ENCODE measurements at regions not wholly inside any gene's neighbourhood (a gene's known extent, or its start where the extent isn't known, plus 50 kb on each side); places are given as distances from the start of the nearest gene placed in this dataset.

DNA sequence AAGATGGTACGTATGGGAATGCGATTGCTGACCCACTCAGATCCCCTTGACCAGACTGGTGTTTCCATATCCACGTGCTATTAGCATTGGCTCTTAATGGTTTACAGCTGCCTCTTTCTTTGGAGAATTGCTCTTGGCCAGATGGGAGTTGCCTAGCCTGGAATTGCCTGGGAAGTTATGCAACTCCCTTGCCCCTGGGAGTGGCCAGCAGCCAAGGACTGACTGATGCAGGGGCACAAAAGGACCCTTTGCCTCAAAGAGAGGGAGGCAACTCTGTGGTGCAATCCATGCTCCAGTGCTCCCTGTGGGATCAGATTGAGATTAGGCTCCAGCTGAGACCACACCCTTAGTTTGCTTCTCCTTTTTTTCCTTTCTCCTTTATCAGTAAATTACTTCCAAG is 203.5 kb upstream of the JAG1 start:
- peak; percentile 82 for DNase-seq
- no peaks in the 10 kb centered on the region for H3K36me3 ChIP-seq
- peak overlapping the region; percentile 78 for H3K27ac ChIP-seq (replicated peaks)
- peaks cover 13% of the 10 kb centered on the region for H3K4me1 ChIP-seq
- TF ChIP-seq, protein P1, sequence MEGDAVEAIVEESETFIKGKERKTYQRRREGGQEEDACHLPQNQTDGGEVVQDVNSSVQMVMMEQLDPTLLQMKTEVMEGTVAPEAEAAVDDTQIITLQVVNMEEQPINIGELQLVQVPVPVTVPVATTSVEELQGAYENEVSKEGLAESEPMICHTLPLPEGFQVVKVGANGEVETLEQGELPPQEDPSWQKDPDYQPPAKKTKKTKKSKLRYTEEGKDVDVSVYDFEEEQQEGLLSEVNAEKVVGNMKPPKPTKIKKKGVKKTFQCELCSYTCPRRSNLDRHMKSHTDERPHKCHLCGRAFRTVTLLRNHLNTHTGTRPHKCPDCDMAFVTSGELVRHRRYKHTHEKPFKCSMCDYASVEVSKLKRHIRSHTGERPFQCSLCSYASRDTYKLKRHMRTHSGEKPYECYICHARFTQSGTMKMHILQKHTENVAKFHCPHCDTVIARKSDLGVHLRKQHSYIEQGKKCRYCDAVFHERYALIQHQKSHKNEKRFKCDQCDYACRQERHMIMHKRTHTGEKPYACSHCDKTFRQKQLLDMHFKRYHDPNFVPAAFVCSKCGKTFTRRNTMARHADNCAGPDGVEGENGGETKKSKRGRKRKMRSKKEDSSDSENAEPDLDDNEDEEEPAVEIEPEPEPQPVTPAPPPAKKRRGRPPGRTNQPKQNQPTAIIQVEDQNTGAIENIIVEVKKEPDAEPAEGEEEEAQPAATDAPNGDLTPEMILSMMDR (IDR thresholded peaks at IDR 0.05; ENCODE audit: borderline replicate concordance): no peak
- intact Hi-C loops (cut with micrococcal nuclease): no loop called here
- H3K9me3 ChIP-seq (replicated peaks): peaks cover 8% of the 10 kb centered on the region
- H3K27me3 ChIP-seq (ENCODE audit: low read depth): no peaks in the 10 kb centered on the region
- H3K4me3 ChIP-seq: no peak overlapping the region

DNA sequence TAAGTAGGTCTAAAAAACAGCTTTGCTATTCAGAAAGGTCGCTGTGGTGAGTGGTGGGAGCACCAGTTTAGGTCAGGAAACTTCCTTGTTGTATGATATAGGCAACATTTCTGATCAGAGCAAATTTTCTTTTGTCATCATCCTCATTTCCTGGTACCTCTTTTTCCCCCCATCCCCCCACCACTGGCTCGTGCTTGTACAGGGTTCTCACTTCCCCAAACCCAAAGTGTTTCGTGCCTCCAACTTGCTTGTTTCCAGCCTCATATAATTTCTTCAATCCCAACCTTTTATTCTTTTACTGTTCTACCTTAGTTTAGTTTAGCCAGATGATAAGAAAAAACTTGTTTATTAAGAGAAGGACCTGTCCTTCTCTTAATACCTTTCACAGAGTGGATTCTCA is 209.4 kb upstream of the JAG1 start:
- peaks cover 10% of the 10 kb centered on the region for H3K9me3 ChIP-seq (replicated peaks)
- no peaks in the 10 kb centered on the region for H3K27me3 ChIP-seq (ENCODE audit: low read depth)
- H3K4me3 ChIP-seq: no peak overlapping the region
- H3K27ac ChIP-seq (replicated peaks): no peak overlapping the region
- no peaks in the 10 kb centered on the region for H3K36me3 ChIP-seq
- intact Hi-C loops (cut with micrococcal nuclease): no loop called here
- DNase-seq: no peak
- no peaks in the 10 kb centered on the region for H3K4me1 ChIP-seq
- TF ChIP-seq, protein P1 (IDR thresholded peaks at IDR 0.05; ENCODE audit: borderline replicate concordance): no peak

DNA sequence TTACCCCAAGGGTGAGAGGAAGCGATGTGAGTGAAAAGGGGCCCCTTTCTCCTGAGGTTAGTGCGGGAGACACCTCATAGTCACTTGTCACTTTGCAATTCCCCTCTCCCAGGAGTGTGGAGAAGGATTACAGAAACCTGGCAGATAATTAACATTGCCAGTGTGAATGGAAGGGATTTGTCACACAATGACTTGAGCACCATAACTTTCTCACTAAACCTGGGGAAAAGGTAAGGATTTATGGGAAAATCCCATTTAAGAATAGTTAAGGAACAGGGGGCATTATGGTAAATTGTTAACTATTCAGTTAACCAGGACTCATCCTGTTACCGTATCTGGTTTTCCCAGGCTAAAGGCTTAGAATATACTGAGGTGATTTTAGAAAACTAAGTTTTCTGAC is 219.5 kb upstream of the JAG1 start:
- intact Hi-C loops (cut with micrococcal nuclease): no loop called here
- no peak overlapping the region for H3K4me3 ChIP-seq
- no peaks in the 10 kb centered on the region for H3K4me1 ChIP-seq
- DNase-seq: no peak
- no peak overlapping the region for H3K27ac ChIP-seq (replicated peaks)
- TF ChIP-seq, protein P1 (IDR thresholded peaks at IDR 0.05; ENCODE audit: borderline replicate concordance): no peak
- no peaks in the 10 kb centered on the region for H3K9me3 ChIP-seq (replicated peaks)
- no peaks in the 10 kb centered on the region for H3K36me3 ChIP-seq
- no peaks in the 10 kb centered on the region for H3K27me3 ChIP-seq (ENCODE audit: low read depth)

DNA sequence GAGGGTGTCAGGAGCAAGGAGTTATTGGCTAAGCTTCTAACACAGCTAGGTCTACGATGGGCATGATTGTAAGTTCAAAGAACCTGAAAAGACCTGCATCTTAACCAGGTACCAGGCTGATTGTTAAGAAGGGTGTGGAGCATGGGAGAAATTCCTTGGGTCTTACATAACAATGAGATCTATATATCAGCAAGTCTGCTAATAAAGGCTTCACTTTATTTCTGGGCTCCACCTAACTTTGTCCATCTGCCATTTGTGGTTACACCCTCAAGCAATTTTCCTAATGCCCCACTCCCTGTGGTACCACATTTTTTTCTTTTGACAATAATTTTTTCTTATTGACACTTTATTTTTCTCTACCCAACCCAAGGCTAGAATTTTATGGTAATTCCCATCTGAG is 223.5 kb upstream of the JAG1 start:
- TF ChIP-seq, protein P1 (IDR thresholded peaks at IDR 0.05; ENCODE audit: borderline replicate concordance): no peak
- H3K4me3 ChIP-seq: no peak overlapping the region
- DNase-seq: no peak
- no peaks in the 10 kb centered on the region for H3K9me3 ChIP-seq (replicated peaks)
- H3K36me3 ChIP-seq: no peaks in the 10 kb centered on the region
- H3K27ac ChIP-seq (replicated peaks): no peak overlapping the region
- peaks cover 7% of the 10 kb centered on the region for H3K4me1 ChIP-seq
- intact Hi-C loops (cut with micrococcal nuclease): no loop called here
- H3K27me3 ChIP-seq (ENCODE audit: low read depth): no peaks in the 10 kb centered on the region

DNA sequence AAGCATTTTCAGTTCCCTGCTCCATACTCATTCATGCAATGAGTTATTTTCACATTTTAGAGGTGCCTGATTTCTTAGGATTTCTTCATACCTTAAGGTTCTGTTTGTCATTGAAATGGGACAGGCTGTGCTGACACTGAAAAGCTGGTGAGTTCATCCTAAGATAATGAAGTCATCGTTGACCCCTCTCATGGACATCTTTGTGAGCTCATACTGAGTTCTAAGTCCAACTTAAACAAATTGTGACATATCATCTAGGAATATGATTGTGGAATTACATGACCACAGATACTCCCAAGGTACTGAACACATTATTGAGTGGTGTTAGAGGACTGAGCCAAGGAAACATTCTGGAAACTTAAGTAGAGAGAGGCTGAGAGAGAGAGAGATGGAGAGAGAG is 224.8 kb upstream of the JAG1 start:
- Histone ChIP-seq H3K27ac (replicated peaks) (no peak overlapping the region), H3K27me3 (ENCODE audit: low read depth) (no peaks in the 10 kb centered on the region), H3K36me3 (no peaks in the 10 kb centered on the region), H3K9me3 (replicated peaks) (no peaks in the 10 kb centered on the region), H3K4me3 (no peak overlapping the region), H3K4me1 (peaks cover 15% of the 10 kb centered on the region)
- DNase-seq: no peak
- TF ChIP-seq, protein P1 (IDR thresholded peaks at IDR 0.05; ENCODE audit: borderline replicate concordance): no peak
- intact Hi-C loops (cut with micrococcal nuclease): no loop called here

DNA sequence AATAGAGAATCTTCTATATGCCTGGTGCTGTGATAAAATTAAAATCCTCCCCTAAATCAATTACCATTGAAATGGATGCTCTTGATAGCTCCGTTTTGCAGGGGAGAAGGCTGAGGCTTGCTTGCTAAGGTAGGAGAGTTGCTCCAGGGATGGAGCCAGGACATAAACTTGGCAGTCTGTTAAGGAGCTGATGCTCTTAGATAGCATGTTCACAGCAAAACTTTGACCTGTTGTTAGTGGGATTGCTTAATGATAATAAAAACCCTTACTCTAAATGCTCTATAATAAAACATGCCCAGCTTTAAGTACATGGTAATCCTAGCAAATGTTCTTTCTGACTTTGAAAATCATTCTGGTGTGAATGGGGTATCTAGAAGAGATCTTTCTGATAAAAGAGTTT is 228.4 kb upstream of the JAG1 start:
- no peak for DNase-seq
- Histone ChIP-seq H3K36me3 (no peaks in the 10 kb centered on the region), H3K4me3 (no peak overlapping the region), H3K27ac (replicated peaks) (peak overlapping the region; percentile 25), H3K4me1 (peaks cover 15% of the 10 kb centered on the region), H3K27me3 (ENCODE audit: low read depth) (no peaks in the 10 kb centered on the region), H3K9me3 (replicated peaks) (no peaks in the 10 kb centered on the region)
- intact Hi-C loops (cut with micrococcal nuclease): no loop called here
- TF ChIP-seq, protein P1 (IDR thresholded peaks at IDR 0.05; ENCODE audit: borderline replicate concordance): no peak
